HEK293T (cell line): ENCODE measurements at regions not wholly inside any gene's neighbourhood (a gene's known extent, or its start where the extent isn't known, plus 50 kb on each side); places are given as distances from the start of the nearest gene placed in this dataset.

Experiments used
- CTCF ChIA-PET: fragments of 350-600 bp; formaldehyde crosslinking; extraction: SDS; loops from one replicate; lab custom pipeline; 2021; ENCODE audit warnings: antibody characterized with exemption, inconsistent platforms; lab: Yijun Ruan, JAX
- POLR2A ChIA-PET: fragments of 350-600 bp; formaldehyde crosslinking; extraction: SDS; loops from one replicate; lab custom pipeline; 2020; ENCODE audit warnings: antibody characterized with exemption, inconsistent platforms; lab: Yijun Ruan, JAX
- DNase-seq: peaks from one replicate; pipeline ENCODE4 v3.0.0; 2012; ENCODE audit warnings: mixed read lengths; ENCODE audit errors: extremely low spot score
- ARNT ChIP-seq: fragments of 450-650 bp; IDR thresholded peaks from 2 replicates; pipeline ENCODE4 v1.6.1; 2017; ENCODE audit warnings: mild to moderate bottlenecking
- BHLHE40 ChIP-seq: fragments of 450-650 bp; IDR thresholded peaks from 2 replicates; pipeline ENCODE4 v1.6.1; 2016; ENCODE audit warnings: mild to moderate bottlenecking, moderate library complexity, borderline replicate concordance
- CTBP1 ChIP-seq: fragments of 450-650 bp; IDR thresholded peaks from 2 replicates; pipeline ENCODE4 v1.6.1; 2016; ENCODE audit warnings: borderline replicate concordance
- ELF4 ChIP-seq: fragments of 450-650 bp; IDR thresholded peaks from 2 replicates; pipeline ENCODE4 v1.6.1; 2017; ENCODE audit warnings: antibody characterized with exemption
- FOXA1 ChIP-seq: fragments of 450-650 bp; IDR thresholded peaks from 2 replicates; pipeline ENCODE4 v1.6.1; 2016; ENCODE audit warnings: mild to moderate bottlenecking
- FOXK2 ChIP-seq: fragments of 450-650 bp; IDR thresholded peaks from 2 replicates; pipeline ENCODE4 v1.6.1; 2016; ENCODE audit warnings: mild to moderate bottlenecking
- FOXM1 ChIP-seq: fragments of 450-650 bp; IDR thresholded peaks from 2 replicates; pipeline ENCODE4 v1.6.1; 2017; ENCODE audit warnings: mild to moderate bottlenecking, borderline replicate concordance
- HDGF ChIP-seq: fragments of 450-650 bp; IDR thresholded peaks from 2 replicates; pipeline ENCODE4 v1.6.1; 2017; ENCODE audit warnings: antibody characterized with exemption, borderline replicate concordance
- L3MBTL2 ChIP-seq: fragments of 450-650 bp; conservative IDR thresholded peaks from 2 replicates; pipeline ENCODE4 v1.6.1; 2016; ENCODE audit warnings: mild to moderate bottlenecking
- LEF1 ChIP-seq: fragments of 450-650 bp; IDR thresholded peaks from 2 replicates; pipeline ENCODE4 v1.6.1; 2017; ENCODE audit warnings: mild to moderate bottlenecking, borderline replicate concordance
- NFRKB ChIP-seq: fragments of 450-650 bp; IDR thresholded peaks from 2 replicates; pipeline ENCODE4 v1.6.1; 2016; ENCODE audit warnings: mild to moderate bottlenecking, moderate library complexity
- PKNOX1 ChIP-seq: fragments of 450-650 bp; IDR thresholded peaks from 2 replicates; pipeline ENCODE4 v1.6.1; 2016
- SP1 ChIP-seq: fragments of 450-650 bp; IDR thresholded peaks from 2 replicates; pipeline ENCODE4 v1.6.1; 2017
- SUZ12 ChIP-seq: fragments of 450-650 bp; IDR thresholded peaks from 2 replicates; pipeline ENCODE4 v1.6.1; 2016; ENCODE audit warnings: mild to moderate bottlenecking
- TARDBP ChIP-seq: fragments of 450-650 bp; IDR thresholded peaks from 2 replicates; pipeline ENCODE4 v1.6.1; 2016
- ZNF384 ChIP-seq: fragments of 450-650 bp; IDR thresholded peaks from 2 replicates; pipeline ENCODE4 v1.6.1; 2016

- CTCF ChIA-PET, result no interaction called here
- TF ChIP-seq PKNOX1, result no peak
- no peak for TF ChIP-seq BHLHE40
- TF ChIP-seq FOXM1, result no peak
- no peak for TF ChIP-seq LEF1
- TF ChIP-seq SUZ12, result no peak
- no peak for TF ChIP-seq ZNF384
- no peak for TF ChIP-seq HDGF
- no peak for TF ChIP-seq SP1
- no peak for TF ChIP-seq ARNT
- no peak for TF ChIP-seq L3MBTL2
- no peak for DNase-seq
- POLR2A ChIA-PET, result no interaction called here
Observed at GRCh38 chr4:24003926-24004325, 114.1 kb upstream of the PPARGC1A start.

DNA sequence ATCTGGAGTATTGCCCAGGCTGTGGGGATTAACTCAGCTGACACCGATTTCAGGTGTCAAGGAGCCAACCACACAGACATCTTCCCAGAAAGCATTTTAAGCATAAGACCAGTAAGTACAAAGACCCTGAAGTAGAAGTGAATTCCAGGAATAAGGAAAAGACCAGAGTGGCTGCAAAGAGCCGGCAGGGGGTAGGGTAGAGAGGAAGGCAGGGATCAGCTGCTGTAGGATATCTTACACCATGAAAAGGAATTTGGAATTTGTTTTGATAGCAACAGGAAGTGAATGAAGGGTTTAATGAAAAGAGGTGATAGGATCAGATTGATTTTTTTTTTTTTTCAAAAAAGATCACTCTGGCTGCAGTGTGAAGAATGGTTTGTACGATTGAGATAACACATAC lies 113.6 kb upstream of the PPARGC1A start:
- ChIA-PET POLR2A (no interaction called here), CTCF (no interaction called here)
- TF ChIP-seq SP1 (no peak), ZNF384 (no peak), CTBP1 (no peak), LEF1 (no peak), TARDBP (no peak), BHLHE40 (no peak), NFRKB (no peak), FOXK2 (no peak), ELF4 (no peak), L3MBTL2 (no peak), FOXM1 (no peak), SUZ12 (no peak)
- DNase-seq, result no peak

DNA sequence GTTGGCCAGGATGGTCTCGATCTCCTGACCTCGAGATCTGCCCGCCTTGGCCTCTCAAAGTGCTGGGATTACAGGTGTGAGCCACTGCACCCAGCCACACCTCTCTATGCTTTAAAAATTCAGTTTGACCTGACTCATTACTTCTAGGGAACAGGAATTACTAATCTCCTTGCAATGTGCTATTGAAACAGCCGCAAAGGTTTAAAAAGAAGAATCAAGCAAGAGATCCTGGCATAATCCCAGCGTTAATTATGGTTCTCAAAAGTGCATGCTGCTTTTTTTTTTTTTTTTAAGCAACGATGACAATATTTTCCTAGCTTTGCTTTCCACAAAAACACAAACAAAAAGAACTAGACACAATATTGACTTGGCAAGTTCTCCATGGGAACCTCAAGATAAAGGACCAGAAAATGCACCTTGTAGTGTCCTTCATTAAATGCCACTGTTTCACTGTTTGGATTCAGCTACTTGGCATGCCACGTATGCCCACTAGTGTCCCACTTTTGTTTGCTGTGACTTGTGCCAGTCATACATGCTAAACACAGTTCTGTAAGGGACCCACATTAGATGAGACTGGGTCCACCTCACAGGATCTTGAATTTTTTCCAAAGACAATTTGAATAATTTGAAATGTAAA lies 112.6 kb upstream of the PPARGC1A start:
- POLR2A ChIA-PET, result no interaction called here
- no peak for DNase-seq
- TF ChIP-seq SP1, result no peak
- no peak for TF ChIP-seq LEF1
- no peak for TF ChIP-seq FOXA1
- CTCF ChIA-PET, result no interaction called here

- POLR2A ChIA-PET, result interaction anchor here (0.6 kb wide), 1 partner anchor 22 kb away, joined by 3 read pairs; no protein-coding TSS in a partner anchor
- DNase-seq, result no peak
- TF ChIP-seq ARNT (no peak), BHLHE40 (no peak), L3MBTL2 (no peak), ELF4 (no peak), NFRKB (no peak), TARDBP (no peak), CTBP1 (no peak), FOXM1 (no peak), ZNF384 (no peak), FOXA1 (no peak), HDGF (no peak), SP1 (no peak), PKNOX1 (no peak), SUZ12 (no peak), FOXK2 (no peak)
- CTCF ChIA-PET, result no interaction called here
Observed at GRCh38 chr4:24001486-24002329, 111.9 kb upstream of the PPARGC1A start.

DNA sequence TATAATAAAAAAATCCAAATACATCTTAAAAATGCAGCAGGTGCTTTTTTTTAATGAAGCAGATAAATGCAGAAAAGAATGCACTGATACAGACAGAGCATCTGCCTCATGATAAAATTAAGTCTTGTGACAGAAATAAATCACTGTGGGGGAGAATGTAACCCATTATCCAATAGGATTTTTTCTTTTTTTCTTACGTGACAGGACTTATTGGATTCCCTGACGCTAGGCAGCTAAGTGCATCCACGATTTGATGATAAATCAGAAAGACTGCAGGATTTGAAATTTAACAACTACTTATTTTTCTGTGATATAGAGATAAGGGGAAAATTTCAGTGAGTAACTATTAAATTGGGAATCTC lies 110.6 kb upstream of the PPARGC1A start:
- DNase-seq, result no peak
- CTCF ChIA-PET, result interaction anchor here (0.7 kb wide), 1 partner anchor 69 kb away, joined by 4 read pairs; no protein-coding TSS in a partner anchor
- POLR2A ChIA-PET, result no interaction called here
- TF ChIP-seq CTBP1 (no peak), LEF1 (no peak), FOXK2 (no peak), PKNOX1 (no peak), NFRKB (no peak), ZNF384 (no peak)

DNA sequence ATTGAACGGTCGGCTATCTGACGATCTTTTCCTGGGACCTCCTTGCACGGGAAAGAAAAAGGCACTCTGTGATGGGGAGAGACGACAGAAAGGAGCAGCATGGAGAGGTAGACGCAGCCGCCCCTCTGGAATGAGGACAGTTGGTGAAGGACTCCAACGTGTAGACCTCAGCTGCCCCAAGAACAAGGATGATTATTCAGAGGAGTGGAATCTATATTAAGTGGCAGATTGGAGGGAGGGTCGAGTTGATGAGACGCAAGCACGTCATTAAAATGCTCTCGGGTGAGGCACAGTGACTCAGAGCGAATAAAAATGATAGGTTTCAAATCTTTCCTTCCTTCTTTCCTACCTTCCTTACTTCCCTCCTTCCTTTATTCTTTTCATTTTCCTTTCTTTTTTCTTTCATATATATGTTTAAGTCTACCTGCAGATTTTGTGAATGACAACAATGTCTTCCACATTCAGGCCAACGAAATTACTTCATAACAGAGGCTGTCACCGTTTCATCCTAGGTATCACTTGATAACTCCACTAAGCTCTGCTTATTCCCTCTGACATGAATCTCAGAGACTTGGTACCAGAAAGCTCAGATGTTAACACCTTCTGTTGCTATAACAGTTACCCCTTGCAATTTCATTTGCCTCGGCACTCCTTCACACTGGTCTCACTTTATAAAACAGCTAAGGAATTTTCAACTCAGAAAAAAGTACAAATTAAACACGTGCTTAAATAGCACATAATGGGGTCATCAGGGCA lies 110.0 kb upstream of the PPARGC1A start:
- no peak for DNase-seq
- ChIA-PET POLR2A (no interaction called here), CTCF (interaction anchor here (0.7 kb wide), 1 partner anchor 69 kb away, joined by 4 read pairs; no protein-coding TSS in a partner anchor)
- TF ChIP-seq SUZ12, result no peak
- TF ChIP-seq FOXK2, result no peak
- no peak for TF ChIP-seq FOXM1
- TF ChIP-seq TARDBP, result no peak
- no peak for TF ChIP-seq ZNF384
- no peak for TF ChIP-seq L3MBTL2
- TF ChIP-seq HDGF, result no peak
- no peak for TF ChIP-seq CTBP1
- TF ChIP-seq ARNT, result no peak
- TF ChIP-seq NFRKB, result no peak
